HEK293 (cell line): ENCODE measurements at regions not wholly inside any gene's neighbourhood (a gene's known extent, or its start where the extent isn't known, plus 50 kb on each side); places are given as distances from the start of the nearest gene placed in this dataset.

Experiments used
- CTCF ChIA-PET: fragments of 350-600 bp; formaldehyde crosslinking; extraction: SDS; loops from one replicate; lab custom pipeline; 2021; ENCODE audit warnings: antibody characterized with exemption; lab: Yijun Ruan, JAX
- POLR2A ChIA-PET: fragments of 300-600 bp; formaldehyde crosslinking; extraction: SDS; loops from one replicate; lab custom pipeline; 2020; ENCODE audit warnings: antibody characterized with exemption, inconsistent platforms; lab: Yijun Ruan, JAX
- H3K27ac ChIP-seq: fragments of 200-500 bp; sonication (Bioruptor generic); 2 replicates; pipeline ENCODE4 v1.5.1; 2014; ENCODE audit warnings: low read depth, low read length, control low read depth, inconsistent platforms; ENCODE audit errors: extremely low read depth
- H3K36me3 ChIP-seq, 2 experiments: fragments of 200-500 bp in 1 of 2; sonication (Bioruptor generic) in 1 of 2; 1 replicate in 1 of 2; 2 replicates in 1 of 2; pipeline ENCODE4 v1.5.1; 2014 to 2017; ENCODE audit warnings: inconsistent platforms in 2 of 2, low read length in 2 of 2; ENCODE audit not compliant: control insufficient read depth in 2 of 2, insufficient read depth in 1 of 2
- H3K4me1 ChIP-seq: fragments of 200-500 bp; sonication (Bioruptor generic); 2 replicates; pipeline ENCODE4 v1.5.1; 2014; ENCODE audit warnings: mild to moderate bottlenecking, low read length, inconsistent platforms; ENCODE audit not compliant: control insufficient read depth, insufficient read depth
- H3K4me3 ChIP-seq: 2 replicates; pipeline ENCODE4 v1.5.1; 2011; ENCODE audit warnings: low read depth, mild to moderate bottlenecking, control low read depth, low read length, moderate library complexity
- H3K9me3 ChIP-seq: fragments of 200-500 bp; sonication (Bioruptor generic); 2 replicates; pipeline ENCODE4 v1.5.1; 2014; ENCODE audit warnings: low read depth, low read length, inconsistent platforms; ENCODE audit not compliant: control insufficient read depth, insufficient read depth
- CTCF ChIP-seq: fragments of 450-650 bp; formaldehyde crosslinking; IDR thresholded peaks from 2 replicates; pipeline ENCODE4 v1.5.1; 2016; ENCODE audit warnings: missing biosample characterization, missing genetic modification characterization
- EGR2 ChIP-seq: fragments of 450-650 bp; formaldehyde crosslinking; IDR thresholded peaks from 2 replicates; pipeline ENCODE4 v1.5.1; 2016; ENCODE audit warnings: low read depth, missing biosample characterization, missing genetic modification characterization
- FEZF1 ChIP-seq: fragments of 450-650 bp; formaldehyde crosslinking; IDR thresholded peaks from 2 replicates; pipeline ENCODE4 v1.5.1; 2016; ENCODE audit warnings: missing biosample characterization, missing genetic modification characterization
- GLIS1 ChIP-seq: fragments of 450-650 bp; formaldehyde crosslinking; IDR thresholded peaks from 2 replicates; pipeline ENCODE4 v1.5.1; 2016; ENCODE audit warnings: missing biosample characterization, missing genetic modification characterization
- GLIS2 ChIP-seq: fragments of 450-650 bp; formaldehyde crosslinking; IDR thresholded peaks from 2 replicates; pipeline ENCODE4 v1.5.1; 2016; ENCODE audit warnings: missing biosample characterization, missing genetic modification characterization
- HOXA7 ChIP-seq: sonication (generic); formaldehyde crosslinking; IDR thresholded peaks from 2 replicates; pipeline ENCODE4 v1.8.1; 2022; ENCODE audit warnings: missing genetic modification reagents, borderline replicate concordance
- KLF16 ChIP-seq: fragments of 450-650 bp; formaldehyde crosslinking; IDR thresholded peaks from 2 replicates; pipeline ENCODE4 v1.5.1; 2017; ENCODE audit warnings: missing biosample characterization, missing genetic modification characterization
- OSR2 ChIP-seq: fragments of 450-650 bp; formaldehyde crosslinking; IDR thresholded peaks from 2 replicates; pipeline ENCODE4 v1.5.1; 2016; ENCODE audit warnings: missing biosample characterization, missing genetic modification characterization
- ZBTB26 ChIP-seq: fragments of 450-650 bp; formaldehyde crosslinking; optimal IDR thresholded peaks from 2 replicates; pipeline ENCODE3; 2016; ENCODE audit warnings: missing biosample characterization, mild to moderate bottlenecking, missing genetic modification characterization
- ZNF350 ChIP-seq: fragments of 450-650 bp; formaldehyde crosslinking; IDR thresholded peaks from 2 replicates; pipeline ENCODE4 v1.5.0; 2017; ENCODE audit warnings: missing biosample characterization, mild to moderate bottlenecking, missing genetic modification characterization
- ZNF366 ChIP-seq: fragments of 450-650 bp; formaldehyde crosslinking; conservative IDR thresholded peaks from 2 replicates; pipeline ENCODE4 v1.5.1; 2016; ENCODE audit warnings: missing biosample characterization, missing genetic modification characterization
- ZNF394 ChIP-seq: fragments of 450-650 bp; formaldehyde crosslinking; IDR thresholded peaks from 2 replicates; pipeline ENCODE4 v1.5.1; 2016; ENCODE audit warnings: missing biosample characterization, missing genetic modification characterization, mild to moderate bottlenecking, moderate library complexity, borderline replicate concordance
- ZNF398 ChIP-seq: fragments of 450-650 bp; formaldehyde crosslinking; IDR thresholded peaks from 2 replicates; pipeline ENCODE4 v1.5.1; 2017; ENCODE audit warnings: missing biosample characterization, missing genetic modification characterization
- ZNF624 ChIP-seq: fragments of 450-650 bp; formaldehyde crosslinking; IDR thresholded peaks from 2 replicates; pipeline ENCODE4 v1.5.1; 2017; ENCODE audit warnings: missing biosample characterization, missing genetic modification characterization
- ZNF654 ChIP-seq: fragments of 450-650 bp; formaldehyde crosslinking; IDR thresholded peaks from 2 replicates; pipeline ENCODE4 v1.5.1; 2016; ENCODE audit warnings: low read depth, missing biosample characterization, missing genetic modification characterization
- ZNF660 ChIP-seq: fragments of 450-650 bp; IDR thresholded peaks from 2 replicates; pipeline ENCODE4 v1.5.1; 2018; ENCODE audit warnings: missing biosample characterization, mild to moderate bottlenecking, missing genetic modification characterization
- ZNF701 ChIP-seq: fragments of 450-650 bp; formaldehyde crosslinking; IDR thresholded peaks from 2 replicates; pipeline ENCODE4 v1.5.1; 2016; ENCODE audit warnings: missing biosample characterization, missing genetic modification characterization
- ZNF768 ChIP-seq: fragments of 450-650 bp; formaldehyde crosslinking; IDR thresholded peaks from 2 replicates; pipeline ENCODE4 v1.5.1; 2018; ENCODE audit warnings: missing biosample characterization, mild to moderate bottlenecking, missing genetic modification characterization
- ZNF777 ChIP-seq: fragments of 450-650 bp; formaldehyde crosslinking; IDR thresholded peaks from 2 replicates; pipeline ENCODE4 v1.5.1; 2017; ENCODE audit warnings: missing biosample characterization, missing genetic modification characterization, borderline replicate concordance
- ZSCAN16 ChIP-seq: fragments of 450-650 bp; formaldehyde crosslinking; IDR thresholded peaks from 2 replicates; pipeline ENCODE4 v1.5.1; 2016; ENCODE audit warnings: missing biosample characterization, missing genetic modification characterization
- TF ChIP-seq, protein P1 (sequence below): fragments of 450-650 bp; formaldehyde crosslinking; IDR thresholded peaks from 2 replicates; pipeline ENCODE4 v1.5.1; 2016; ENCODE audit warnings: missing biosample characterization, missing genetic modification characterization
- TF ChIP-seq, protein P2 (sequence below): fragments of 450-650 bp; formaldehyde crosslinking; IDR thresholded peaks from 2 replicates; pipeline ENCODE4; 2016; ENCODE audit warnings: missing biosample characterization, missing genetic modification characterization
- TF ChIP-seq, protein P3 (sequence below): fragments of 450-650 bp; formaldehyde crosslinking; conservative IDR thresholded peaks from 2 replicates; pipeline ENCODE4 v1.5.1; 2016; ENCODE audit warnings: low read depth, missing biosample characterization, missing genetic modification characterization

DNA sequence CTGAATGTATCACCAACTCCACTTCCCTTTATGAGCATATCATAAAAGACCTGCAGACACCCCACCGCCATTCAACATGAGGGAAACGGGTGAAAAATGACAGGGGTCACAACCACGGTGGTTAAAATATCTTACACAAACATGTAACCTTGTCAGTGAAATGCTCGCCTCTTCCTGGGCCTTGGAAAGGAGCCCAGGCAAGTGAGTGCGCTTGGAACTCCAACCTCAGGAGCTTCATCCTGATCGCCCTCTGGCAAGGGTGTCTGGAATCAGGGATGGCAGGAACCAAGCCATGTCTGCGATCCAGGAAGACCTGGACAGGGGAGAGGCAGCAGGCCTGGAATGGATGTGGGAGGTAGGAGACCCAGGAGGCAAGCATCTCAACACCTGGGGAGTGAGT lies 282.7 kb downstream of the GAS1 start:
- POLR2A ChIA-PET = no interaction called here
- Histone ChIP-seq H3K36me3 (no peaks in the 10 kb centered on the region), H3K27ac (no peak overlapping the region), H3K4me1 (no peaks in the 10 kb centered on the region), H3K9me3 (no peaks in the 10 kb centered on the region), H3K4me3 (no peak overlapping the region)
- TF ChIP-seq GLIS1 (tag by site-specific recombination) = peak; percentile 37; the same call in 1 of the 2 replicates
- no peak for TF ChIP-seq ZNF777 (tag by site-specific recombination)
- TF ChIP-seq ZSCAN16 = no peak
- peak; percentile 44 for TF ChIP-seq FEZF1 (tag by site-specific recombination)
- no peak for TF ChIP-seq ZNF701 (tag by site-specific recombination)
- no peak for TF ChIP-seq ZNF398 (tag by site-specific recombination)
- CTCF ChIA-PET = no interaction called here

GRCh38 chr9:86663905-86664304 lies 283.4 kb downstream of the GAS1 start:
- H3K27ac ChIP-seq = no peak overlapping the region
- no peak overlapping the region for H3K4me3 ChIP-seq
- no peaks in the 10 kb centered on the region for H3K9me3 ChIP-seq
- POLR2A ChIA-PET = no interaction called here
- CTCF ChIA-PET = no interaction called here
- no peaks in the 10 kb centered on the region for H3K36me3 ChIP-seq
- H3K4me1 ChIP-seq = no peaks in the 10 kb centered on the region
- TF ChIP-seq ZNF394 (tag by site-specific recombination) = no peak
- TF ChIP-seq ZNF660 (tag by site-specific recombination) = no peak
- TF ChIP-seq KLF16 (tag by site-specific recombination) = no peak
- no peak for TF ChIP-seq ZNF654 (tag by site-specific recombination)
- TF ChIP-seq EGR2 = no peak
- TF ChIP-seq, protein P1, sequence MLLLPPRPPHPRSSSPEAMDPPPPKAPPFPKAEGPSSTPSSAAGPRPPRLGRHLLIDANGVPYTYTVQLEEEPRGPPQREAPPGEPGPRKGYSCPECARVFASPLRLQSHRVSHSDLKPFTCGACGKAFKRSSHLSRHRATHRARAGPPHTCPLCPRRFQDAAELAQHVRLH (tag by site-specific recombination) = no peak
- no peak for TF ChIP-seq ZNF624
- TF ChIP-seq ZNF350 (tag by site-specific recombination) = no peak
- TF ChIP-seq HOXA7 = no peak
- TF ChIP-seq GLIS2 (tag by site-specific recombination) = no peak
- TF ChIP-seq OSR2 = no peak
- TF ChIP-seq, protein P2, sequence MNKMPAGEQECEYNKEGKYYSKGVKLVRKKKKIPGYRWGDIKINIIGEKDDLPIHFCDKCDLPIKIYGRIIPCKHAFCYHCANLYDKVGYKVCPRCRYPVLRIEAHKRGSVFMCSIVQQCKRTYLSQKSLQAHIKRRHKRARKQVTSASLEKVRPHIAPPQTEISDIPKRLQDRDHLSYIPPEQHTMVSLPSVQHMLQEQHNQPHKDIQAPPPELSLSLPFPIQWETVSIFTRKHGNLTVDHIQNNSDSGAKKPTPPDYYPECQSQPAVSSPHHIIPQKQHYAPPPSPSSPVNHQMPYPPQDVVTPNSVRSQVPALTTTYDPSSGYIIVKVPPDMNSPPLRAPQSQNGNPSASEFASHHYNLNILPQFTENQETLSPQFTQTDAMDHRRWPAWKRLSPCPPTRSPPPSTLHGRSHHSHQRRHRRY (tag by site-specific recombination) = no peak
- TF ChIP-seq CTCF (tag by site-specific recombination) = no peak
- TF ChIP-seq ZBTB26 = no peak
- no peak for TF ChIP-seq ZNF366 (tag by site-specific recombination)
- TF ChIP-seq, protein P3, sequence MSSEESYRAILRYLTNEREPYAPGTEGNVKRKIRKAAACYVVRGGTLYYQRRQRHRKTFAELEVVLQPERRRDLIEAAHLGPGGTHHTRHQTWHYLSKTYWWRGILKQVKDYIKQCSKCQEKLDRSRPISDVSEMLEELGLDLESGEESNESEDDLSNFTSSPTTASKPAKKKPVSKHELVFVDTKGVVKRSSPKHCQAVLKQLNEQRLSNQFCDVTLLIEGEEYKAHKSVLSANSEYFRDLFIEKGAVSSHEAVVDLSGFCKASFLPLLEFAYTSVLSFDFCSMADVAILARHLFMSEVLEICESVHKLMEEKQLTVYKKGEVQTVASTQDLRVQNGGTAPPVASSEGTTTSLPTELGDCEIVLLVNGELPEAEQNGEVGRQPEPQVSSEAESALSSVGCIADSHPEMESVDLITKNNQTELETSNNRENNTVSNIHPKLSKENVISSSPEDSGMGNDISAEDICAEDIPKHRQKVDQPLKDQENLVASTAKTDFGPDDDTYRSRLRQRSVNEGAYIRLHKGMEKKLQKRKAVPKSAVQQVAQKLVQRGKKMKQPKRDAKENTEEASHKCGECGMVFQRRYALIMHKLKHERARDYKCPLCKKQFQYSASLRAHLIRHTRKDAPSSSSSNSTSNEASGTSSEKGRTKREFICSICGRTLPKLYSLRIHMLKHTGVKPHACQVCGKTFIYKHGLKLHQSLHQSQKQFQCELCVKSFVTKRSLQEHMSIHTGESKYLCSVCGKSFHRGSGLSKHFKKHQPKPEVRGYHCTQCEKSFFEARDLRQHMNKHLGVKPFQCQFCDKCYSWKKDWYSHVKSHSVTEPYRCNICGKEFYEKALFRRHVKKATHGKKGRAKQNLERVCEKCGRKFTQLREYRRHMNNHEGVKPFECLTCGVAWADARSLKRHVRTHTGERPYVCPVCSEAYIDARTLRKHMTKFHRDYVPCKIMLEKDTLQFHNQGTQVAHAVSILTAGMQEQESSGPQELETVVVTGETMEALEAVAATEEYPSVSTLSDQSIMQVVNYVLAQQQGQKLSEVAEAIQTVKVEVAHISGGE (tag by site-specific recombination) = no peak
- TF ChIP-seq ZNF768 (tag by site-specific recombination) = no peak
